ENCODE measurements at regions not wholly inside any gene's neighbourhood (a gene's known extent, or its start where the extent isn't known, plus 50 kb on each side); places are given as distances from the start of the nearest gene placed in this dataset.
"Not testable (repeated sequence)": the region's sequence is repeated elsewhere in the genome, so short reads cannot be mapped to it uniquely, and the experiment has no call there.

DNA sequence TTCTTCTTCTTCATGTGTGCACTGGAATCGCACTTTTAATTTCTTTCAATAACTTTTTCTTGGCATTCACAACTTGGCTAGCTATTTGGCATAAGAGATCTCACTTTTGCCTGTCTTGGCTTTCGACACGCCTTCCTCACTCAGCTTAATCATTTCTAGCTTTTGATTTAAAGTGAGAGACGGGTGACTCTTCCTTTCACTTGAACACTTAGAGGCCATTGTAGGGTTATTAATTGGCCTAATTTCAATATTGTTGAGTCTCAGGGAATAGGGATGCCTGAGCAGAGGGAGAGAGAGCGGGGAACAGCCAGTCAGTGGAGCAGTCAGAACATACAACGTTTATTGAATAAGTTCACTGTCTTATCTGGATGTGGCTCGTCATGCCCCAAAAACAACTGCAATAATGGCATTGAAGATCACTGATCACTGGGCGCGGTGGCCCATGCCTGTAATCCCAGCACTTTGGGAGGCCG, 200.3 kb downstream of the SEC14L1 start:
- ChIA-PET CTCF (no interaction called here), POLR2A (ENCODE audit: unreplicated experiment) (no interaction called here)
- H3K27ac ChIP-seq, result no peak overlapping the region
- no peak overlapping the region for H3K4me2 ChIP-seq
- no peak for DNase-seq
- H3K4me1 ChIP-seq (replicated peaks; ENCODE audit: insufficient read depth), result no peaks in the 10 kb centered on the region
- H3K79me2 ChIP-seq (ENCODE audit: low read depth), result peaks cover 76% of the 10 kb centered on the region
- intact Hi-C loops (cut with micrococcal nuclease; ENCODE audit: unreplicated experiment), result no loop called here
- peaks cover 14% of the 10 kb centered on the region for H3F3A ChIP-seq (ENCODE audit: insufficient read depth, low read depth)
- no TSS peak for BruUV-seq (replicated peaks)
- peaks cover 20% of the 10 kb centered on the region for H4K20me1 ChIP-seq (ENCODE audit: insufficient read depth)
- H3K36me3 ChIP-seq (ENCODE audit: low read depth), result no peaks in the 10 kb centered on the region
- H3K9me2 ChIP-seq (ENCODE audit: insufficient read depth), result no peaks in the 10 kb centered on the region
- no peak for TF ChIP-seq EZH2 (IDR thresholded peaks at IDR 0.05; ENCODE audit: low read depth)
- TF ChIP-seq, protein P1, sequence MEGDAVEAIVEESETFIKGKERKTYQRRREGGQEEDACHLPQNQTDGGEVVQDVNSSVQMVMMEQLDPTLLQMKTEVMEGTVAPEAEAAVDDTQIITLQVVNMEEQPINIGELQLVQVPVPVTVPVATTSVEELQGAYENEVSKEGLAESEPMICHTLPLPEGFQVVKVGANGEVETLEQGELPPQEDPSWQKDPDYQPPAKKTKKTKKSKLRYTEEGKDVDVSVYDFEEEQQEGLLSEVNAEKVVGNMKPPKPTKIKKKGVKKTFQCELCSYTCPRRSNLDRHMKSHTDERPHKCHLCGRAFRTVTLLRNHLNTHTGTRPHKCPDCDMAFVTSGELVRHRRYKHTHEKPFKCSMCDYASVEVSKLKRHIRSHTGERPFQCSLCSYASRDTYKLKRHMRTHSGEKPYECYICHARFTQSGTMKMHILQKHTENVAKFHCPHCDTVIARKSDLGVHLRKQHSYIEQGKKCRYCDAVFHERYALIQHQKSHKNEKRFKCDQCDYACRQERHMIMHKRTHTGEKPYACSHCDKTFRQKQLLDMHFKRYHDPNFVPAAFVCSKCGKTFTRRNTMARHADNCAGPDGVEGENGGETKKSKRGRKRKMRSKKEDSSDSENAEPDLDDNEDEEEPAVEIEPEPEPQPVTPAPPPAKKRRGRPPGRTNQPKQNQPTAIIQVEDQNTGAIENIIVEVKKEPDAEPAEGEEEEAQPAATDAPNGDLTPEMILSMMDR (conservative IDR thresholded peaks at IDR 0.05), result no peak
- no peak overlapping the region for H3K4me3 ChIP-seq
- no peak overlapping the region for H2AFZ ChIP-seq
- no peaks in the 10 kb centered on the region for H3K27me3 ChIP-seq (ENCODE audit: insufficient read depth, low read depth)
- H3K9me3 ChIP-seq (ENCODE audit: insufficient read depth, low read depth), result no peaks in the 10 kb centered on the region

DNA sequence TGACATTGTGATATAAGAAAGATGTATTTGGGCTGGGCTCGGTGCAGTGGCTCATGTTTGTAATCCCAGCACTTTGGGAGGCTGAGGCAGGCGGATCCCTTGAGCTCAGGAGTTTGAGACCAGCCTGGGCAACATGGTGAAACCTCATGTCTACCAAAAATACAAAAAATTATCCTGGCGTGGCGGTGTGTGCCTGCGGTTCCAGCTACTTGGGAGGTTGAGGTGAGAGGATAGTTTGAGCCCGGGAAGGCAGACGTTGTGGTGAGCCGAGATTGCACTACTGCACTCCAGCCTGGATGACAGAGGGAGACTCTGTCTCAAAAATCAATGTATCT, 201.9 kb downstream of the SEC14L1 start:
- H3K9me2 ChIP-seq (ENCODE audit: insufficient read depth); H3K4me3 ChIP-seq; H3K9me3 ChIP-seq (ENCODE audit: insufficient read depth, low read depth); H3K36me3 ChIP-seq (ENCODE audit: low read depth); DNase-seq; H2AFZ ChIP-seq; H3K27ac ChIP-seq; BruUV-seq (replicated peaks); CTCF ChIA-PET; intact Hi-C loops (cut with micrococcal nuclease; ENCODE audit: unreplicated experiment); H3K27me3 ChIP-seq (ENCODE audit: insufficient read depth, low read depth); POLR2A ChIA-PET (ENCODE audit: unreplicated experiment); H3K4me2 ChIP-seq; H3K4me1 ChIP-seq (replicated peaks; ENCODE audit: insufficient read depth): not testable (repeated sequence)
- peaks cover 72% of the 10 kb centered on the region for H3K79me2 ChIP-seq (ENCODE audit: low read depth)
- H3F3A ChIP-seq (ENCODE audit: insufficient read depth, low read depth), result peaks cover 14% of the 10 kb centered on the region
- H4K20me1 ChIP-seq (ENCODE audit: insufficient read depth), result peaks cover 14% of the 10 kb centered on the region

GRCh38 chr17:77343031-77343800, 202.4 kb downstream of the SEC14L1 start:
- Histone ChIP-seq H3K36me3 (ENCODE audit: low read depth) (no peaks in the 10 kb centered on the region), H3K27me3 (ENCODE audit: insufficient read depth, low read depth) (no peaks in the 10 kb centered on the region), H3K4me1 (replicated peaks; ENCODE audit: insufficient read depth) (no peaks in the 10 kb centered on the region), H3K79me2 (ENCODE audit: low read depth) (peaks cover 70% of the 10 kb centered on the region), H4K20me1 (ENCODE audit: insufficient read depth) (peaks cover 14% of the 10 kb centered on the region), H3K27ac (no peak overlapping the region), H2AFZ (no peak overlapping the region), H3K9me2 (ENCODE audit: insufficient read depth) (no peaks in the 10 kb centered on the region), H3K4me2 (no peak overlapping the region), H3K4me3 (no peak overlapping the region), H3F3A (ENCODE audit: insufficient read depth, low read depth) (peaks cover 14% of the 10 kb centered on the region), H3K9me3 (ENCODE audit: insufficient read depth, low read depth) (no peaks in the 10 kb centered on the region)
- CTCF ChIA-PET, result no interaction called here
- intact Hi-C loops (cut with micrococcal nuclease; ENCODE audit: unreplicated experiment), result no loop called here
- TF ChIP-seq, protein P1 (conservative IDR thresholded peaks at IDR 0.05), result no peak
- TF ChIP-seq EZH2 (IDR thresholded peaks at IDR 0.05; ENCODE audit: low read depth), result no peak
- no TSS peak for BruUV-seq (replicated peaks)
- DNase-seq, result no peak
- POLR2A ChIA-PET (ENCODE audit: unreplicated experiment), result no interaction called here

DNA sequence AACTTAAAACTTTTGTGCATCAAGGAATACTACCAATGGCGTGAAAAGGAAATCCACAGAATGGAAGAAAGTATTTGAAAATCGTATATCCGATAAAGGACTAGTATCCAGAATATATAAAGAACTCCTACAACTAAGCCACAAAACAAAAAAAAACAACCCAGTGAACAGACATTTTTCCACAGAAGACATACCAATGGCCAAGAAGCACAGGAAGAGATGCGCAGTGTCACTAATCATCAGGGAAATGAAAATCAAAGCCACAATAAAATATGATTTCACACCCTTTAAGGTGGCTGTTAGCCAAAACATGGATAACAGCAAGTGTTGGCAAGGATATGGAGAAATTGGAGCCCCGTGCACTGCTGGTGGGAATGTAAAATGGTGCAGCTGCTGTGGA, 203.3 kb downstream of the SEC14L1 start:
- H3K79me2 ChIP-seq (ENCODE audit: low read depth), result peaks cover 74% of the 10 kb centered on the region

More for the DNA sequence above, 203.3 kb downstream of the SEC14L1 start:
- intact Hi-C loops (cut with micrococcal nuclease; ENCODE audit: unreplicated experiment), result no loop called here
- no peak overlapping the region for H3K4me3 ChIP-seq
- H3K36me3 ChIP-seq (ENCODE audit: low read depth), result no peaks in the 10 kb centered on the region
- H3K4me1 ChIP-seq (replicated peaks; ENCODE audit: insufficient read depth), result no peaks in the 10 kb centered on the region
- H3K9me2 ChIP-seq (ENCODE audit: insufficient read depth), result no peaks in the 10 kb centered on the region
- H3K27me3 ChIP-seq (ENCODE audit: insufficient read depth, low read depth), result no peaks in the 10 kb centered on the region
- no peak overlapping the region for H3K4me2 ChIP-seq
- CTCF ChIA-PET, result no interaction called here
- no peak overlapping the region for H3K27ac ChIP-seq
- H3K9me3 ChIP-seq (ENCODE audit: insufficient read depth, low read depth), result no peaks in the 10 kb centered on the region
- no peak for DNase-seq
- H3F3A ChIP-seq (ENCODE audit: insufficient read depth, low read depth), result peaks cover 14% of the 10 kb centered on the region
- no peak for TF ChIP-seq EZH2 (IDR thresholded peaks at IDR 0.05; ENCODE audit: low read depth)
- TF ChIP-seq, protein P1 (conservative IDR thresholded peaks at IDR 0.05), result no peak
- no TSS peak for BruUV-seq (replicated peaks)
- H2AFZ ChIP-seq, result no peak overlapping the region
- peaks cover 18% of the 10 kb centered on the region for H4K20me1 ChIP-seq (ENCODE audit: insufficient read depth)
- POLR2A ChIA-PET (ENCODE audit: unreplicated experiment), result no interaction called here
